SJSA1 (cell line): ENCODE measurements at regions not wholly inside any gene's neighbourhood (a gene's known extent, or its start where the extent isn't known, plus 50 kb on each side); places are given as distances from the start of the nearest gene placed in this dataset.
"Not testable (repeated sequence)": the region's sequence is repeated elsewhere in the genome, so short reads cannot be mapped to it uniquely, and the experiment has no call there.

Experiments used
- DNase-seq, 2 experiments: peaks; one replicate each; pipeline ENCODE4 v3.0.0-alpha.2; 2015 to 2020; ENCODE audit warnings: low spot score in 2 of 2, low read depth in 1 of 2
- H3K27ac ChIP-seq: fragments of 250-450 bp; sonication (Bioruptor Pico); 2 replicates; pipeline ENCODE4 v1.5.1; 2020; ENCODE audit warnings: mild to moderate bottlenecking, moderate library complexity
- H3K27me3 ChIP-seq: fragments of 250-450 bp; sonication (Bioruptor Pico); replicated peaks from 2 replicates; pipeline ENCODE4 v1.5.1; 2020; ENCODE audit warnings: mild to moderate bottlenecking, moderate library complexity
- H3K36me3 ChIP-seq: fragments of 250-450 bp; sonication (Bioruptor Pico); 2 replicates; pipeline ENCODE4 v1.5.1; 2020; ENCODE audit warnings: mild to moderate bottlenecking
- H3K4me1 ChIP-seq: fragments of 250-450 bp; sonication (Bioruptor Pico); replicated peaks from 2 replicates; pipeline ENCODE4 v1.6.1; 2021; ENCODE audit warnings: mild to moderate bottlenecking
- H3K4me3 ChIP-seq: fragments of 250-450 bp; sonication (Bioruptor Pico); 2 replicates; pipeline ENCODE4 v1.5.1; 2020; ENCODE audit warnings: mild to moderate bottlenecking
- H3K9me3 ChIP-seq: fragments of 250-450 bp; sonication (Bioruptor Pico); replicated peaks from 2 replicates; pipeline ENCODE4 v1.5.1; 2020; ENCODE audit warnings: mild to moderate bottlenecking

DNA sequence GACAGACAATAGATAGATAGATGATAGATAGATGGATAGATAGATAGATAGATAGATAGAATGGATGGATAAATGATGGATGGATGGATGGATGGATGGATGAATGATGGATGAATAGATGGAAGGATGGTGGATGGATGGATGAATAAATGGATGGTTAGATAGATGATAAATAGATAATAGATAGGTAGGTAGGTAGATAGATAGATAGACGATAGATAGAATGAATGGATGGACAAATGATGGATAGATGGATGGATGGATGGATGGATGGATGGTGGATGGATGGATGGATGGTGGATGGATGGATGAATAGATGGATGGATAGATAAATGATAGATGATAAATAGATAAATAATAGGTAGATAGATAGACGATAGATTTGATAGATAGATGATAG is 287.4 kb downstream of the CRLF2 start:
- H3K27ac ChIP-seq = no peak overlapping the region
- no peaks in the 10 kb centered on the region; the same call in 1 of the 2 replicates for H3K9me3 ChIP-seq
- no peaks in the 10 kb centered on the region for H3K27me3 ChIP-seq
- H3K4me3 ChIP-seq = no peak overlapping the region
- DNase-seq = no peak
- H3K4me1 ChIP-seq = no peaks in the 10 kb centered on the region
- no peaks in the 10 kb centered on the region for H3K36me3 ChIP-seq

DNA sequence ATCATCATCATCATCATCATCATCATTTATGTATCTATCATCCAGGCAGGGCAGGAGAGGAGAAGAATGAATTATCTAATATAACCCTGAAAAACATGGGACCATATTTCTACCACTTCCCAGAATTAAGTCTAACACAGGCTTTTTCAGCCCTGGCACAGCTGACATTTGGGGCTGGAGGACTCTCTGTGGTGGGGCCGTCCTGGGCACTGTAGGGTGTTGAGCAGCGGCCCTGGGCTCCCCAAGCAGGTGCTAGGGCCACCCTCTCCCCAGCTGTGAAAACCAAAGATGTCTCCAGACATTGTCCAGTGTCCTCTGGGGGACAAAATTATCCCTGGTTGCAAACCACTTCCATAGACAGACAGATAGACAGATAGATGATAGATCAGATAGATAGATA is 288.4 kb downstream of the CRLF2 start:
- no peaks in the 10 kb centered on the region for H3K36me3 ChIP-seq
- H3K27me3 ChIP-seq = no peaks in the 10 kb centered on the region
- no peaks in the 10 kb centered on the region; the same call in 1 of the 2 replicates for H3K9me3 ChIP-seq
- no peak for DNase-seq
- H3K27ac ChIP-seq = no peak overlapping the region
- no peaks in the 10 kb centered on the region for H3K4me1 ChIP-seq
- no peak overlapping the region for H3K4me3 ChIP-seq

DNA sequence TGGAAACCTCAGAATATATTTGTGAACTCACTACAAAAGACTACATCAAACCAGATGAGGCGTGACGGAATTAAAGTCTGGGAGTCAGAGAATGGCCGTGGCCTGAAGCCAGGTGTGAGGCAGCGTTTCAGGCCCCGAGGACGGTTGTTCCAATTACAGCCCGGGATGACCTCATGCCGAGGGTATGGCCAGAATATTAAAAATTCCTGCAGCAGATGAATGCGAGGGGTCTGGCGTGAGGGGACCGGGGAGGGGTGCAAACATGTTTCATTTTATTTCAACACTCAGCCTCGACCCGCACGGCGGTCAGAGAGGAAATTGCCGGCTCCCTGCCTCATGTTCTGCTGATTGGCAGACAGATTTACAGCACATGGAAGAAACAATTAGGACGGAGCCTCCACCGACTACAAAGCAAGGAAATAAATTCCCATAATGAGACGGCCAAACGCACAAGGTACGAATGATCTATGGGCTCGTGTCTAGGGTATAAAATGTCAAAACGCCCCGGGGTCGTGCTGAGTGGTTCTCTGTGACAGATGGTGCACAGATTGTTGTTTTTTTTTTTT is 289.7 kb downstream of the SHOX start:
- DNase-seq = no peak
- H3K9me3 ChIP-seq = no peaks in the 10 kb centered on the region; the same call in 1 of the 2 replicates
- H3K27me3 ChIP-seq = no peaks in the 10 kb centered on the region
- H3K36me3 ChIP-seq = no peaks in the 10 kb centered on the region
- no peak overlapping the region for H3K4me3 ChIP-seq
- no peak overlapping the region for H3K27ac ChIP-seq
- H3K4me1 ChIP-seq = no peaks in the 10 kb centered on the region

DNA sequence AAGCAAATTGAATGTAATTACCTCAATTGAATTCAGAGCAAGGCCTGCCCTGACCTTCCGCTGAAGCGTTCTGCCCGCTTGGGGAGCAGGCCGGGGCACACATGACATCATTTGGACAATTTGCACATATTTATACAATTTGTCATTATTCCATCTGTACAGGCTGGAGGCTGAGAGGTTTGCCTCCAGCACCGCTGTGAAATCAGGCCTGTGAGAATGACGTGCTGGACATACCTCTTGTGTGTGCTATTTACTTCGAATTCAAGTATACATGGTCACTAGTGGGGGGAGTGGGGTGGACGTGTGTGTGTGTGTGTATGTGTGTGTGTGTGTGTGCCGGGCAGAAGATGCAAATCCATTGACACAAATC is 285.6 kb downstream of the SHOX start:
- DNase-seq = no peak
- no peaks in the 10 kb centered on the region for H3K4me1 ChIP-seq
- no peaks in the 10 kb centered on the region for H3K27me3 ChIP-seq
- no peaks in the 10 kb centered on the region for H3K36me3 ChIP-seq
- no peak overlapping the region for H3K4me3 ChIP-seq
- H3K27ac ChIP-seq = no peak overlapping the region
- no peaks in the 10 kb centered on the region for H3K9me3 ChIP-seq

DNA sequence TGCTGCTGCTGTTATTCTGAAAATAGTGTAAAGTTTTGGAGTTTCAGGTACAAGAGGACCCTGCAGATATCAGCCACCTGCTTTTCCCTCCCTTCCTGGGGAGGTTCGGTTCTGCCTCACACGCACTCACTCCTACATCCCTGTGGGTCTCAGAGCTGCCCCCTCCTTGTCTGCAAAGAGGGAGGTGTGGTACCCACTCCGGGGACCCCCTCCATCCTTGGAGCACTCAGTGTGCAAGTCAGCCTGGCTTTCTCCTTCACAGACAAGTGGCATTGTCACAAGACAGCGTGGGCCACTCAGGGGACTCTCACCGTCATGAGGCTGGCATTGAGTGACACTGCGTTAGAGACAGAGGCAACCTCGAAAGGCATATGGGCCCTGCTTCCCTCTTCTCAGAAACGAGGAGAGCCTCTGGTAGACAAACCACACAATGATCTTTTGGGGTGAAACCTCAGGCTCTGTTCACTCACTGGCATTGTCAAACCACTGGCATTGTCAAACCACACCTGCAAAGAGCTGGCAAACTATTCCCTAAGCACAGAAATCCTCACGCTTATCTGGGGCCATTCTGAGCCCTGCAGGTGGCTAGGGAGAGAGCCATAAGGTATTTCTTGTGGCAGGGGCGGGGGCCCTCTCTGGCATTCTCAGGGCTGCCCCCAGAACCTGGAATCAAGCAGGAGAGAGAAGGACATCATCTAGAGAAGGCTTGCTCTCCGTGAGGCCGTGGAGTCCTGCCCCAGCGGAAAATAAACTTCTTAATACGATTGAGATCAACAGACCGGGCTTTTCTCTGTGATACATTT is 285.0 kb downstream of the SHOX start:
- Histone ChIP-seq H3K4me1 (no peaks in the 10 kb centered on the region), H3K27ac (no peak overlapping the region), H3K9me3 (no peaks in the 10 kb centered on the region), H3K27me3 (no peaks in the 10 kb centered on the region), H3K4me3 (no peak overlapping the region), H3K36me3 (no peaks in the 10 kb centered on the region)
- DNase-seq = no peak

DNA sequence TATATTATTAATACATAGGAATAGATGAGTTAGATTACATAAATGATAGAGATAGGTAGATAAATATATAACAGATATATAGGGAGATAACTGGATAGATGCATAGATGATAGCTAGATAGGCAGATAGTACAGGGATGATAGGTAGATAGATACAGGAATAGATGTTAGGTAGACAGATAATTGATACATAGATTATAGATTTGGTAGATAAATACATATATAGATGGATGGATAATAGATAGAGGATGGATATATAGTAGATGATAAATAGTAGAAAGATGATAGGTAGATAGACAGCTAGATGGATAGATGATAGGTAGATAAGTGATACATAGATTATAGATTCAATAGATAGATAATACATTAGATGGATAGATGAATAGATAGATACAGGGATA is 283.6 kb downstream of the SHOX start:
- Histone ChIP-seq H3K9me3 (no peaks in the 10 kb centered on the region), H3K4me1 (no peaks in the 10 kb centered on the region), H3K36me3 (no peaks in the 10 kb centered on the region), H3K27me3 (no peaks in the 10 kb centered on the region), H3K4me3 (no peak overlapping the region), H3K27ac (no peak overlapping the region)
- DNase-seq = no peak

DNA sequence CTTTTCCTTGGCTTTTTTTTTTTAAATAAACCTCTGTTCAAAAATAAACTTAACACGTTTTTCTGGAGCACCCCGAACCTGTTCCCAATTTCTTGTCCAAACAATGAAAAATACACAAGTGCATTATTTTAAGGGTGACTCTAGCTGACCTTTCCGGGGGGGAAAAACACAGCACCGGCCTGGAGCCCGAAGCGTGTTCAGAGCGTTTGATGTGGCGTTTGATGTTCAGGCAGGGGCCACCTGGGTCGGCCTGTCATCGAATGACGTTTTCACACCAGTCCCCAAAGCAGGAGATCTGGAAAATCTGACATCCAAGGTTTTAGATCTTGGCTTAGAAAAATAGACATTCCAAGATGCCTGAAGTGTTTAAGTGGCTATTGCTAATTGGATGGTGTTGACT is 282.1 kb downstream of the SHOX start:
- no peaks in the 10 kb centered on the region for H3K36me3 ChIP-seq
- no peaks in the 10 kb centered on the region for H3K4me1 ChIP-seq
- no peak overlapping the region for H3K27ac ChIP-seq
- no peaks in the 10 kb centered on the region for H3K9me3 ChIP-seq
- no peaks in the 10 kb centered on the region for H3K27me3 ChIP-seq
- no peak overlapping the region for H3K4me3 ChIP-seq
- DNase-seq = peak in 1 of 2 experiments; percentile 8

DNA sequence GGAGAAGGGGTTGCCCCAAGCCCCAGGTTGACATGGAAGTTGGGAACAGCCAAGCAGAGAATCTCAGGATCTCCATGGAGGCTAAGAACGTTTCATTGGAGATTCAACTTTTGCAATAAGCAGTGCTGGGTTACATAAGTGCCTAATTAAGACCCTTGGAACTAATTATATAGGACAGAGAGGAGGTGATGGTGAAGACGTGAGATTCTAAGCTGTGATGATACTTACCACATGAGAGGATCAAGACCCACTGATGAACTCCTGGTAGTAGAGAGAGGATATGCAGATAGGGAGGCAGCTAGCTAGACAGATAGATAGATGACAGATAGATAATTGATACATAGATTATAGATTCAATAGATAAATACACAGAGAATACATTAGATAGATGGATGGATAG is 278.5 kb downstream of the SHOX start:
- DNase-seq, H3K27me3 ChIP-seq, H3K4me3 ChIP-seq, H3K36me3 ChIP-seq, H3K9me3 ChIP-seq, H3K27ac ChIP-seq, H3K4me1 ChIP-seq: not testable (repeated sequence)

DNA sequence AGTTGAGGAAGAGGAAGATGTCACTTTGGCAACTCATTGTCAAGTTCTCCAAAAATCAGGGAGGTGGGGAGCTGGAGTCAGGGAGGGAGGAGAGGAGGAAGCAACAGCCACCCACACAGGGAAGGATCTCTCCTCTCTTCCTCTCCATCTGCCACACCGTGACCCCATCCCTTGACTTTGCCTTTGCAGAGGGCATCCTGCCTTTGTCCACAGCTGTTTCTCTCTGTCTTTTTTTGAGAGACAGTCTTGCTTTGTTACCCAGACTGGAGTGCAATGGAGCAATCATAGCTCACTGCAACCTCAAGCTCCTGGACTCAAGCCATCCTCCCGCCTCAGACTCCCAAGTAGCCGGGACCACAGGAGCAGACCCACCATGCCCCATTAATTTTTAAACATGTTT is 276.0 kb downstream of the SHOX start:
- Histone ChIP-seq H3K4me3 (no peak overlapping the region), H3K4me1 (no peaks in the 10 kb centered on the region), H3K27me3 (no peaks in the 10 kb centered on the region), H3K36me3 (no peaks in the 10 kb centered on the region), H3K9me3 (no peaks in the 10 kb centered on the region), H3K27ac (no peak overlapping the region)
- peak in 1 of 2 experiments; percentile 8 for DNase-seq

DNA sequence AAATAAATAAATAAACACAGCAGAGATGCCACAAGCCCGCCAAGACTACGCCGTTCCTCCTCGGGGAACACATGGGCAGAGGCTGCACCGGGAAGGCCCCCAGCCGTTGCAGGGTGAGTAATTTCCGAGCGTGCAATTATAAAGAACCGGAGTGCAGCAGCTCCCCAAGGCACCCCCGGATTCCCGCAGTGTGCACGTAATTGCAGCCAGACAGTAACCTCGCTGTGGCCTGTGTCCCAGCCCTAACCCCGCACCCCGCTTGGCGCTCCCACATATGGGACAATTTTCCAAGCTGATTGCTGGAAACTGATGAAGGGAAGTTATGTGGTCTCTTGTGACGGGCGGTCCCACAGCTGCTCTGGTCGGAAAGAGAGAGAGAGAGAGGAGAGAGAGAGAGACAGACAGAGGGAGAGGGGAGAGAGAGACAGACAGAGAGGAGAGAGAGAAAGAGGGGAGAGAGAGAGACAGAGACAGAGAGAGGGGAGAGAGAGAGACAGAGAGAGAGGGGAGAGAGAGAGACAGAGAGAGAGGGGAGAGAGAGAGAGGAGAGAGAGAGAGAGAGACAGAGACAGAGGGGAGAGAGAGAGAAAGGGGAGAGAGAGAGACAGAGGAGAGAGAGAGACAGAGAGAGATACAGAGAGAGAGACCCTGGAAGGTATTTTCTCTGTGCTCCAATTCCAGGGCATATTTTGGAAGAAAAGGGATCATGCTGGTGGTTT is 275.4 kb downstream of the SHOX start:
- H3K9me3 ChIP-seq = no peaks in the 10 kb centered on the region
- peak in 1 of 2 experiments; percentile 18 for DNase-seq
- H3K27me3 ChIP-seq = no peaks in the 10 kb centered on the region
- H3K36me3 ChIP-seq = no peaks in the 10 kb centered on the region
- no peaks in the 10 kb centered on the region for H3K4me1 ChIP-seq
- no peak overlapping the region for H3K27ac ChIP-seq
- no peak overlapping the region for H3K4me3 ChIP-seq

DNA sequence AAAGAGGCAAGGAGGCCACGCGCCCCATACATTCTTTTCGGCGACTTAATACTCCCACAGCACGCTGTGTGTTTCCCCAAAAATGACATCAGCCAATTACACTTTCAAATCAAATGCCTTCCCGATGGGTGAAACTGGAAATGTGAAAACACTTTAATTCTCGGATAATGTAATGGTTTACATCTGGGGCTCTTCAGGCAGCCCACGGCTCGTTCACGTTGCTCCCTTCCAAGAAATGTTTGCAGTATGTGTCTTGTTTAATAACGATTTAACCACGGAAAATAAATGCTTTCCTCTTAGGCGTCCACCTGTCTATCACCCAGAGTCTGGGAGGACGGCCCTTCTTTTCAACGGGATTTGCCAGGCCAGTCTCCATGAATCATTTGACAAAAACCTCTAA is 272.5 kb downstream of the SHOX start:
- no peak for DNase-seq
- Histone ChIP-seq H3K4me3 (no peak overlapping the region), H3K4me1 (no peaks in the 10 kb centered on the region), H3K27me3 (no peaks in the 10 kb centered on the region), H3K9me3 (no peaks in the 10 kb centered on the region), H3K27ac (no peak overlapping the region), H3K36me3 (no peaks in the 10 kb centered on the region)

DNA sequence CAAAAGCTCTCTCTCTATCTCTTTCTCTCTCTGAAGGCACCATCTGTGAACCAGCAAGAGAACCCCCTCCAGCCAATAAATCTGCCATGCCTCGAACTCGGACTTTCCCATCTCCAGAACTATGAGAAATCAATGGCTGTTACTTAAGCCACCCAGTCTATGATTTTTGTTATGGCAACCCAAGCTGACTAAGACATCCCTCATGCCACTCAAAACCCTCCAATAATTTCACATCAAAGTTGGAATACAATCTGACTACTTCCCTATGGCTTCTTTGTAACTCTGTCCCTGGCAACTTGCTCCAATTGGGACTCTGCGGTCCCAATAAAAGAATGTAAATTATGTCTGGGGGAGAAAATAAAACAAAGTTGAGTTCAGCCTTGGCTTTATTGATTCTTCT is 265.7 kb downstream of the SHOX start:
- DNase-seq = peak in 1 of 2 experiments; percentile 16
- H3K36me3 ChIP-seq = no peaks in the 10 kb centered on the region
- H3K27ac ChIP-seq = no peak overlapping the region

DNA sequence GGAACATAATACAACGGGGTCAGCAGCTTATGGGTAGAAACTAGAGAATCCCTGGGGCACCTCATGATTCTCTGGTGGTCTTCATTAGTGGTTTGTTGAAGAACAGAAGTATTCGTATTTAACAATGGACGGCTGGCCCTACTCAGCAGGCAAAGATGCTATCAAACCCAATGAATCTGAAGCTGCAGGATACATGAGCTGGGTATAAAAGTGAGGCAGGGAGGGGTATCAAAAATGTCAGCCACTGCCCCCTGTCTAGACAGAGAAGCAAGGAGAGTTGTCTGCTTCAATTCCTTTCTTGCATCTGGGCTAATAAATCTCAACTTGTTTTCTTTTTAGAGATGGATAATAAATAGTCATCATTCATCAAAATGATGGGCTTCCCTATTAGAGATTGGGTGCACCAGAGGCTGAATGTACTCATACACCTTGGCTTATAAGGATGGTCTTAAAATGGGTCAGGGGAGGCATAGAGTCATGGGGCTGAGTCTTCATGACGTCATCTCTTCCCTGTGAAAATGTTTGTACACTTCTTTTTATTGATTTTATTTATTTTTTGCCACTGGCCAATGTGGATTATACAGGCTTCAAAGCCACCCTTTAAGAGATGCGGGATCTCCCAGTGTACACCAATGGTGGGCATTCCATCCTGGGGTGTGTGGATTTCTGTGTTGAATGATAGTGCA is 259.5 kb downstream of the SHOX start:
- Histone ChIP-seq H3K36me3 (no peaks in the 10 kb centered on the region), H3K4me1 (no peaks in the 10 kb centered on the region), H3K4me3 (no peak overlapping the region), H3K9me3 (peaks cover 4% of the 10 kb centered on the region; the same call in 1 of the 2 replicates), H3K27ac (no peak overlapping the region), H3K27me3 (no peaks in the 10 kb centered on the region)
- peak in 1 of 2 experiments; percentile 9 for DNase-seq

More for the DNA sequence above, 265.7 kb downstream of the SHOX start:
- H3K9me3 ChIP-seq = peaks cover 4% of the 10 kb centered on the region; the same call in 1 of the 2 replicates
- no peak overlapping the region for H3K4me3 ChIP-seq
- H3K27me3 ChIP-seq = no peaks in the 10 kb centered on the region
- H3K4me1 ChIP-seq = no peaks in the 10 kb centered on the region

DNA sequence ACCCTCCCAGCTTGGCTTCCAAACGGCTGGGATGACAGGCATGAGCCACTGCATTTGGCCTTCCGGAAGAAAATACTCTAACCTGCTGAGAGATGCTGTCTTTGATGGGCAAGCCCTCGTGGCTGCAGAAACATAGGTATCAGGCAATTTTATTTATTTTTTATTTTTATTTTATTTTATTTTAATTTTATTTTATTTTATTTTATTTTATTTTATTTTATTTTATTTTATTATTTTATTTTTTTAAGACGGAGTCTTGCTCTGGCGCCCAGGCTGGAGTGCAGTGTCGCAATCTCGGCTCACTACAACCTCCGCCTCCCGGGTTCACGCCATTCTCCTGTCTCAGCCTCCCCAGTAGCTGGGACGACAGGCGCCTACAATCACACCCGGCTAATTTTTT is 257.1 kb downstream of the SHOX start:
- not testable (repeated sequence) for H3K27me3 ChIP-seq, H3K4me3 ChIP-seq, DNase-seq

More for the DNA sequence above, 257.1 kb downstream of the SHOX start:
- H3K36me3 ChIP-seq, H3K4me1 ChIP-seq, H3K27ac ChIP-seq, H3K9me3 ChIP-seq: not testable (repeated sequence)
